A549 (cell line): ENCODE measurements at regions not wholly inside any gene's neighbourhood (a gene's known extent, or its start where the extent isn't known, plus 50 kb on each side); places are given as distances from the start of the nearest gene placed in this dataset.

Experiments
- CHD2 ChIP-seq: fragments of 150-350 bp; IDR thresholded peaks from 2 replicates; pipeline ENCODE4 v1.6.1; 2014; ENCODE audit warnings: low read length; ENCODE audit not compliant: partially characterized antibody
- EHMT2 ChIP-seq: fragments of 200-600 bp; sonication (generic); IDR thresholded peaks from 2 replicates; pipeline ENCODE4 v1.6.1; 2016; ENCODE audit warnings: antibody characterized with exemption, low read depth, mild to moderate bottlenecking, moderate library complexity
- JUNB ChIP-seq: fragments of >200 bp; sonication (Bioruptor Twin); formaldehyde crosslinking; IDR thresholded peaks from 2 replicates; pipeline ENCODE4 v1.6.1; 2016
- POLR2A ChIP-seq: IDR thresholded peaks from 2 replicates; pipeline ENCODE4 v1.6.1; 2012; ENCODE audit warnings: mild to moderate bottlenecking, low read length
- POLR2AphosphoS2 ChIP-seq: conservative IDR thresholded peaks from 2 replicates; pipeline ENCODE4 v1.6.1; 2012; ENCODE audit warnings: low read length, improper control_type of control experiment, inconsistent platforms
- RARB ChIP-seq: fragments of 250-450 bp; sonication (Bioruptor Pico); IDR thresholded peaks from 2 replicates; pipeline ENCODE4 v1.8.0; 2021; ENCODE audit warnings: mild to moderate bottlenecking, moderate library complexity
- ZC3H11A ChIP-seq: fragments of 450-650 bp; IDR thresholded peaks from 2 replicates; pipeline ENCODE4 v1.6.1; 2014; ENCODE audit warnings: antibody characterized with exemption, mild to moderate bottlenecking
- TF ChIP-seq, protein P1 (sequence below): IDR thresholded peaks from 2 replicates; pipeline ENCODE4 v1.6.1; 2012
- TF ChIP-seq, protein P2 (sequence below): fragments of >200 bp; sonication (Bioruptor Twin); formaldehyde crosslinking; IDR thresholded peaks from 3 replicates; pipeline ENCODE4 v1.5.1; 2016

DNA sequence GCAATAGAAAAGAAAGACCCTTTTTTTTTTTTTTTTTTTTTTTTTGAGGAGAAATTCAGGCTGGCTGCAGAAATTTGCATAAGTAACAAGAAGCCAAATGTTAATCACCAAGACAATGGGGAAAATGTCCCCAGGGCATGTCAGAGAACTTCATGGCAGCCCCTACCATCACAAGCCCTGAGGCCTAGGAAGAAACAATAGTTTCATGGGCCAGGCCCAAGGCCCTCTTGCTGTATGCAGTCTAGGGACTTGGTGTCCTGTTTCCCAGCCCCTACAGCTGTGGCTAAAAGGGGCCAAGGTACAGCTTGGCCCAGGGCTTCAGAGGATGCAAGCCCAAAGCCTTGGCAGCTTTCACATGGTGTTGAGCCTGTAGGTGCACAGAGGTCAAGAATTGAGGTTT lies 88.4 kb upstream of the TPP2 start:
- TF ChIP-seq POLR2AphosphoS2 (no peak), EHMT2 (no peak), JUNB (no peak), POLR2A (no peak), CHD2 (no peak), ZC3H11A (no peak), RARB (CRISPR knock-in tag) (no peak)
- TF ChIP-seq, protein P1, sequence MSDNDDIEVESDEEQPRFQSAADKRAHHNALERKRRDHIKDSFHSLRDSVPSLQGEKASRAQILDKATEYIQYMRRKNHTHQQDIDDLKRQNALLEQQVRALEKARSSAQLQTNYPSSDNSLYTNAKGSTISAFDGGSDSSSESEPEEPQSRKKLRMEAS = no peak
- TF ChIP-seq, protein P2, sequence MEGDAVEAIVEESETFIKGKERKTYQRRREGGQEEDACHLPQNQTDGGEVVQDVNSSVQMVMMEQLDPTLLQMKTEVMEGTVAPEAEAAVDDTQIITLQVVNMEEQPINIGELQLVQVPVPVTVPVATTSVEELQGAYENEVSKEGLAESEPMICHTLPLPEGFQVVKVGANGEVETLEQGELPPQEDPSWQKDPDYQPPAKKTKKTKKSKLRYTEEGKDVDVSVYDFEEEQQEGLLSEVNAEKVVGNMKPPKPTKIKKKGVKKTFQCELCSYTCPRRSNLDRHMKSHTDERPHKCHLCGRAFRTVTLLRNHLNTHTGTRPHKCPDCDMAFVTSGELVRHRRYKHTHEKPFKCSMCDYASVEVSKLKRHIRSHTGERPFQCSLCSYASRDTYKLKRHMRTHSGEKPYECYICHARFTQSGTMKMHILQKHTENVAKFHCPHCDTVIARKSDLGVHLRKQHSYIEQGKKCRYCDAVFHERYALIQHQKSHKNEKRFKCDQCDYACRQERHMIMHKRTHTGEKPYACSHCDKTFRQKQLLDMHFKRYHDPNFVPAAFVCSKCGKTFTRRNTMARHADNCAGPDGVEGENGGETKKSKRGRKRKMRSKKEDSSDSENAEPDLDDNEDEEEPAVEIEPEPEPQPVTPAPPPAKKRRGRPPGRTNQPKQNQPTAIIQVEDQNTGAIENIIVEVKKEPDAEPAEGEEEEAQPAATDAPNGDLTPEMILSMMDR = no peak
